Ovary (tissue), 3 donors: ENCODE measurements at regions not wholly inside any gene's neighbourhood (a gene's known extent, or its start where the extent isn't known, plus 50 kb on each side); places are given as distances from the start of the nearest gene placed in this dataset.

ENCODE experiments used
- POLR2A ChIP-seq: fragments of 450-650 bp; IDR thresholded peaks from one replicate; pipeline ENCODE4 v1.6.1; 2017; ENCODE audit warnings: antibody characterized with exemption, mild to moderate bottlenecking, moderate library complexity
- TF ChIP-seq, protein P1 (sequence below), 3 donors: fragments of 450-650 bp in 2 of 3; fragments of 200-600 bp in 1 of 3; IDR thresholded peaks; one replicate each; pipeline versions ENCODE4 v1.5.1 to v1.8.0; 2016 to 2022; ENCODE audit warnings: antibody characterized with exemption in 3 of 3, mild to moderate bottlenecking in 1 of 3
- donor health status: DM: no; HTN: no; CAD: no.

DNA sequence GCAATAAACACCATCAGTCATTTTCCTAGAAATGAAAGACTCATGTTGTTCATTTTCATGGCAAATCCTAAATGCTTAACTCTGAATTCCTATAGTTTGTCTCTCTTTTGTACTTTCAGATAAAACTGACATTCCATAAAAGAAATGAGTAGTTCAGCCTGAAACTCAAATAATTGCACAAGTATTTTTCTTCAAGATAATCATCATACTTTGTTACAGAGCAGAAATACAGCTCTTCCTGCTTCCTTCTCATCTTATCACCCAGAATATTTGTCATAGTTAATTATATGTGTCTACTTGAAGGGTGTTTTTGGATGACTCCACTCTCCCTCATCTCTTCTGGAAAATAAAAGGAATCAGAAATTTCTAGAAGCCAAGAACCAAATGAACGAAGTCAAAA lies 141.1 kb downstream of the HNMT start:
- TF ChIP-seq, protein P1, sequence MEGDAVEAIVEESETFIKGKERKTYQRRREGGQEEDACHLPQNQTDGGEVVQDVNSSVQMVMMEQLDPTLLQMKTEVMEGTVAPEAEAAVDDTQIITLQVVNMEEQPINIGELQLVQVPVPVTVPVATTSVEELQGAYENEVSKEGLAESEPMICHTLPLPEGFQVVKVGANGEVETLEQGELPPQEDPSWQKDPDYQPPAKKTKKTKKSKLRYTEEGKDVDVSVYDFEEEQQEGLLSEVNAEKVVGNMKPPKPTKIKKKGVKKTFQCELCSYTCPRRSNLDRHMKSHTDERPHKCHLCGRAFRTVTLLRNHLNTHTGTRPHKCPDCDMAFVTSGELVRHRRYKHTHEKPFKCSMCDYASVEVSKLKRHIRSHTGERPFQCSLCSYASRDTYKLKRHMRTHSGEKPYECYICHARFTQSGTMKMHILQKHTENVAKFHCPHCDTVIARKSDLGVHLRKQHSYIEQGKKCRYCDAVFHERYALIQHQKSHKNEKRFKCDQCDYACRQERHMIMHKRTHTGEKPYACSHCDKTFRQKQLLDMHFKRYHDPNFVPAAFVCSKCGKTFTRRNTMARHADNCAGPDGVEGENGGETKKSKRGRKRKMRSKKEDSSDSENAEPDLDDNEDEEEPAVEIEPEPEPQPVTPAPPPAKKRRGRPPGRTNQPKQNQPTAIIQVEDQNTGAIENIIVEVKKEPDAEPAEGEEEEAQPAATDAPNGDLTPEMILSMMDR (IDR thresholded peaks at IDR 0.05): no peak
- no peak for TF ChIP-seq POLR2A
